Esophagus squamous epithelium (tissue), 5 donors: ENCODE measurements at regions not wholly inside any gene's neighbourhood (a gene's known extent, or its start where the extent isn't known, plus 50 kb on each side); places are given as distances from the start of the nearest gene placed in this dataset.

Source experiments
- DNase-seq: peaks from one replicate; lab custom pipeline; 2025; lab: John Stamatoyannopoulos, UW
- H3K27ac ChIP-seq, 4 donors: fragments of 200-600 bp; sonication (generic); one replicate each; pipeline ENCODE4 v1.5.1; 2016 to 2019; ENCODE audit warnings: mild to moderate bottlenecking in 1 of 4
- H3K27me3 ChIP-seq, 4 donors: fragments of 200-600 bp; sonication (generic); 1 replicate in 3 of 4; 2 replicates in 1 of 4; pipeline versions ENCODE4 v1.5.1 to v1.6.0; 2017 to 2021; ENCODE audit warnings: antibody characterized with exemption in 1 of 4
- H3K36me3 ChIP-seq, 3 donors: fragments of 200-600 bp; sonication (generic); one replicate each; pipeline ENCODE4 v1.5.1; 2016 to 2019
- H3K4me1 ChIP-seq, 3 donors: fragments of 200-600 bp; sonication (generic); one replicate each; pipeline ENCODE4 v1.5.1; 2017 to 2019
- H3K4me3 ChIP-seq, 4 donors: fragments of 200-600 bp; sonication (generic); 1 replicate in 3 of 4; 2 replicates in 1 of 4; pipeline ENCODE4 v1.5.1; 2016 to 2019; ENCODE audit warnings: mild to moderate bottlenecking in 2 of 4, moderate library complexity in 1 of 4
- H3K9me3 ChIP-seq, 3 donors: fragments of 200-600 bp; sonication (generic); one replicate each; pipeline ENCODE4 v1.5.1; 2016 to 2019
- POLR2A ChIP-seq, 4 donors: fragments of 450-650 bp; IDR thresholded peaks; one replicate each; pipeline ENCODE4 v1.6.1; 2017; ENCODE audit warnings: antibody characterized with exemption in 4 of 4, mild to moderate bottlenecking in 4 of 4, moderate library complexity in 3 of 4
- WGBS, 2 donors: methylation state at CpG; one replicate each; pipeline ENCODE4 v1.1.5; 2018; 5-methylcytosine and 5-hydroxymethylcytosine counted together
- intact Hi-C: fragments of 100-400 bp; cut with DNase I; formaldehyde crosslinking; loops from one replicate; pipeline ENCODE4 v1.15.0; 2022
- TF ChIP-seq, protein P1 (sequence below), 6 experiments: fragments of 450-650 bp in 4 of 6; fragments of 200-600 bp in 2 of 6; sonication (generic) in 2 of 6; IDR thresholded peaks; one replicate each; pipeline ENCODE4 v1.5.1; 2016 to 2019; ENCODE audit warnings: antibody characterized with exemption in 6 of 6, mild to moderate bottlenecking in 4 of 6, moderate library complexity in 4 of 6
- donor health status: DM: yes; HTN: yes; CAD: no.

DNA sequence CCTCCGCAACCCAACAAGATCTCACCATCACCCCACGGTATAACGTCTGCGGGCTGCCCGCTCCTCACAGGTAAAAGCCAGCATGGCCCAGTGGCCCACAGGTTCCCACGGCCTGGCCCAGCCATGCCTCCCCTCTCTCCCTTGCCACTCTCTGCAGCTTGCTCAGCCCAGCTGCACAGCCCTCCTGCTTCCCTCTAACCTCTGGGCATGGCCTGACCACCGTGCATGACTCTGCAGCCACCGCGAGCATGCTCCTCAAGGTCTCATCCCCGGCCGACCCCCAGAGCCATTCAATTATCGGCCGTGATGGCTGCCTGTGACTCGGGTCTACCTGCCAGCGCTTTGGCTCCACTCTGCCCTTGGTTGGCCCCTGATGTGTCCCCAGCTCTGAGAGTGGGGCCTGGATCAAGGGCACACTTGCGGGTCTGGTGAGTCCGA, 185.5 kb downstream of the CTTN start:
- TF ChIP-seq, protein P1, sequence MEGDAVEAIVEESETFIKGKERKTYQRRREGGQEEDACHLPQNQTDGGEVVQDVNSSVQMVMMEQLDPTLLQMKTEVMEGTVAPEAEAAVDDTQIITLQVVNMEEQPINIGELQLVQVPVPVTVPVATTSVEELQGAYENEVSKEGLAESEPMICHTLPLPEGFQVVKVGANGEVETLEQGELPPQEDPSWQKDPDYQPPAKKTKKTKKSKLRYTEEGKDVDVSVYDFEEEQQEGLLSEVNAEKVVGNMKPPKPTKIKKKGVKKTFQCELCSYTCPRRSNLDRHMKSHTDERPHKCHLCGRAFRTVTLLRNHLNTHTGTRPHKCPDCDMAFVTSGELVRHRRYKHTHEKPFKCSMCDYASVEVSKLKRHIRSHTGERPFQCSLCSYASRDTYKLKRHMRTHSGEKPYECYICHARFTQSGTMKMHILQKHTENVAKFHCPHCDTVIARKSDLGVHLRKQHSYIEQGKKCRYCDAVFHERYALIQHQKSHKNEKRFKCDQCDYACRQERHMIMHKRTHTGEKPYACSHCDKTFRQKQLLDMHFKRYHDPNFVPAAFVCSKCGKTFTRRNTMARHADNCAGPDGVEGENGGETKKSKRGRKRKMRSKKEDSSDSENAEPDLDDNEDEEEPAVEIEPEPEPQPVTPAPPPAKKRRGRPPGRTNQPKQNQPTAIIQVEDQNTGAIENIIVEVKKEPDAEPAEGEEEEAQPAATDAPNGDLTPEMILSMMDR (IDR thresholded peaks at IDR 0.05) = no peak
- no peak for TF ChIP-seq POLR2A (IDR thresholded peaks at IDR 0.05)
- H3K27me3 ChIP-seq = no peaks in the 10 kb centered on the region
- no peak for DNase-seq
- WGBS, 2 donors = 82 to 84% methylated on average over 7 to 12 of the region's 17 CpGs
- no peaks in the 10 kb centered on the region for H3K9me3 ChIP-seq
- no peaks in the 10 kb centered on the region for H3K36me3 ChIP-seq
- no peak overlapping the region for H3K27ac ChIP-seq
- no peaks in the 10 kb centered on the region for H3K4me1 ChIP-seq
- no peak overlapping the region for H3K4me3 ChIP-seq
- intact Hi-C loops = no loop called here

DNA sequence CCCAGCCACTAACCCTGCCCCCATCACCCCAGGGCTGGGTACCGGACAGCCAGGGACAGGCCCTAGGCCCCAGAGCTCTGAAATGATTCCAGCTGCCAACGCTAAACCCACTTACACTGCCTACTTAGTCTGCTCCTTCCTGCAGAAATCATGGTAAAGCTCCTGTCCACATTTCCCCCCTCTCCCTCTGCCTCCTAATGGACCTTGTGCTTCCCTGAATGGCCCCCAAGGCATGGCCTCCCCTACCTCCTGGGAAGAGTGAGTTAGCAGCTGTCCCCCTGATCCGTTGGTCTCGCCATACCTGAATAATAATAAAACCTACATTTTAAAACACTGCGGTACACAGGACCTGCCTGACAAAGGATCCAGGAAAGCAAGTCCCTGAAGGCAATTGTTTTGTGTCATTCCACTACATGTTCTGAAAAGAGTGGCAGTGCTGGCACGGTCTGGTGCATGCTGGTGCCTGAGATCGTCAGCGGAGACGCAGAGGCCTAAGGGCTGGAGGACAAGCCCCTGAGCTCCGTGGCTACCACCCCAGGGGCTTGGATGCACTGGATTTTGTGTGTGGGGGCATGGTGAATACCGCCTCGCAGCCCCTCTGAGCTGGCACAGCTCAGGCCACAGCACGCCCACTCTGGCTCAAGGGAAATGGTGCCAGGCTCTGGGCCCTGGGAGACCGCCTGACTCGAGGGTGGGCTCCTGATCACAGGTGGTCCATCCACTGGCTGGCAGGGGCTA, 186.3 kb downstream of the CTTN start:
- H3K4me1 ChIP-seq = no peaks in the 10 kb centered on the region
- H3K4me3 ChIP-seq = no peak overlapping the region
- DNase-seq = no peak
- whole genome bisulfite sequencing, 2 donors = 68 to 93% methylated on average over 2 to 9 of the region's 15 CpGs
- no peaks in the 10 kb centered on the region for H3K27me3 ChIP-seq
- intact Hi-C loops = no loop called here
- H3K9me3 ChIP-seq = no peaks in the 10 kb centered on the region
- H3K27ac ChIP-seq = no peak overlapping the region
- no peak for TF ChIP-seq POLR2A (IDR thresholded peaks at IDR 0.05)
- TF ChIP-seq, protein P1 (IDR thresholded peaks at IDR 0.05) = no peak
- H3K36me3 ChIP-seq = no peaks in the 10 kb centered on the region

DNA sequence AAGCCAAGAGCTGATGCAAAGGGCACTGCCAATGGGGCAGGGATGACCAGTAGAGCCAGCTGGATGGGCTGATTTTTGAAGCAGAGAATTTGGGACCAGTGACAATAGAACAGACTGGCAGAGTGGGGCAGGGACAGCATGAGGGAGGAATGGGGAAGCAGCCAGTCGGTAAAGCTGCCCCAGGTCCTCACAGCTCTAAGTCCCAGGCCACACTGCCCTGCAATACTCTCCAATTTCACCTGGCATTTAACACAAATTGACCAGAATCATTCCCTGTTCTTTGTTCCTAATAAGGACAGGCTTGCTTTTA, 186.9 kb downstream of the CTTN start:
- Histone ChIP-seq H3K9me3 (no peaks in the 10 kb centered on the region), H3K36me3 (no peaks in the 10 kb centered on the region), H3K4me1 (no peaks in the 10 kb centered on the region), H3K27me3 (no peaks in the 10 kb centered on the region), H3K4me3 (no peak overlapping the region), H3K27ac (no peak overlapping the region)
- TF ChIP-seq, protein P1 (IDR thresholded peaks at IDR 0.05) = no peak
- no peak for TF ChIP-seq POLR2A (IDR thresholded peaks at IDR 0.05)
- 57 to 67% methylated on average over 1 of the region's 1 CpG for WGBS, 2 donors
- no peak for DNase-seq
- intact Hi-C loops = no loop called here

DNA sequence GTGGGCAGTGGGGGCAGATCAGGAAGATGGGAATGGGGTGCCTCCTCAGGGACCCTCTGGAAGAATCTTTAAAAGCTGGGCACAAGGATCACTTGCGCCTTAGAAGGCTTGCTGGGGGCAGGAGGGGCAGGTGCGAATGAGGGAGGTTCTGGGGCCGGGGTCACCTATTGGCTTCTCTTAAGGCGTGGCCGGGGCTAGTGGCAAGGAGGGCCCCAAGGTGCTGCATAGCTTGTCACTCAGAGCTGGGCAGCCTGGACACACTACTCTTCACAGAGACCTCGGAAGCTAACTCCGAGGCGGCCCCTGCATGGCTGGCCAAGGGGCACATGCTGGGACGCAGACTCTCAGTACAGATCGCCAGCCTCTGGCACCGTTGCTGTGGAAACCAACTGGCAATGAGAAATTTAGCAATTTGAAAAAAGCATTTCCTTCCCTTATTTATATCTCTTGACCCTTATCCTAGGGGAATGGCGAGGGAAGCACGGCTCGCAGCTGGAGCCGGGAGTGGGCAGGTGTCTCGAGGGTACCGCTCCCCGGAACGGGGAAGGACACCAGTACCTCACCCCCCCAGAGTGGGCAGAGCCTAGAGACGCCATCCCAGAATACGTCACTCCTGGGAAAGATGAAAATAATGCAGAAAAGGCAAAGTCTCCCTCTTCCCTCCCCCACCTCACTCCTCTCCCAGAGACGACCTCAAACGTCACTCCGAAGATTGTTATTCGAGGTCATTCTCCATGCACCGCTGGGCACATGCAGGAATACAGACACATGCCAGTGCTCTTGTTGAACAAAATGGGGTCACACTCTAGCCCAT, 188.1 kb downstream of the CTTN start:
- H3K36me3 ChIP-seq = no peaks in the 10 kb centered on the region
- no peaks in the 10 kb centered on the region for H3K4me1 ChIP-seq
- 85 to 87% methylated on average over 10 to 24 of the region's 26 CpGs for WGBS, 2 donors
- no peak overlapping the region for H3K27ac ChIP-seq
- intact Hi-C loops = no loop called here
- H3K4me3 ChIP-seq = no peak overlapping the region
- no peak for DNase-seq
- TF ChIP-seq, protein P1 (IDR thresholded peaks at IDR 0.05) = no peak
- no peak for TF ChIP-seq POLR2A (IDR thresholded peaks at IDR 0.05)
- no peaks in the 10 kb centered on the region for H3K9me3 ChIP-seq
- H3K27me3 ChIP-seq = no peaks in the 10 kb centered on the region

DNA sequence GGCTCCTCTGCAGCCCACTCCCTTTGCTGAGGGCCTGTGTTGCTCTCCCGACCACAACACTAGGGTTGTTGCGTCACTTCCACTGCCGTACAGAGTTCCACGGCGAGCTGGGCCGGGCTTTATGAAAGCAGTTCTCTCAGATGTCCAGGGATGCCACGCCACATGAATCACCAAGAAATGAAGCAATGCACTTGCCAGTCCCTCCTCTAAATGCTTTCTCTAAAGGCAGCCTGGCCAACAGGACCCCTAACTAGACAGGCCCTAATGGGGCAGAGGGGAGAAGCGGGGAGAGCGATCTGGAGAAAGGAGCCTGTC, 188.7 kb downstream of the CTTN start:
- H3K4me3 ChIP-seq = no peak overlapping the region
- intact Hi-C loops = no loop called here
- H3K4me1 ChIP-seq = no peaks in the 10 kb centered on the region
- H3K27ac ChIP-seq = no peak overlapping the region
- WGBS, 2 donors = 84 to 93% methylated on average over 2 to 6 of the region's 9 CpGs
- no peak for TF ChIP-seq POLR2A (IDR thresholded peaks at IDR 0.05)
- TF ChIP-seq, protein P1 (IDR thresholded peaks at IDR 0.05) = no peak
- no peaks in the 10 kb centered on the region for H3K9me3 ChIP-seq
- H3K27me3 ChIP-seq = no peaks in the 10 kb centered on the region
- no peaks in the 10 kb centered on the region for H3K36me3 ChIP-seq
- no peak for DNase-seq
